ENCODE measurements at regions not wholly inside any gene's neighbourhood (a gene's known extent, or its start where the extent isn't known, plus 50 kb on each side); places are given as distances from the start of the nearest gene placed in this dataset.
"Not testable (repeated sequence)": the region's sequence is repeated elsewhere in the genome, so short reads cannot be mapped to it uniquely, and the experiment has no call there.

- dilution Hi-C loops (cut with MboI; ENCODE audit: extremely low pct_ligation_motif_present, low sequenced_read_pairs) = no loop called here
- Histone ChIP-seq H3K9me3 (replicated peaks; ENCODE audit: control insufficient read depth, insufficient read depth, low read length) (no peaks in the 10 kb centered on the region), H3K4me3 (replicated peaks in 1 of 3; ENCODE audit: insufficient read depth in 1 of 3, low read depth in 1 of 3, low read length in 3 of 3) (no peak overlapping the region), H3K27ac (ENCODE audit: insufficient read depth, low read depth, low read length) (no peak overlapping the region), H2AFZ (ENCODE audit: low read depth, low read length) (no peak overlapping the region), H3K27me3 (ENCODE audit: control insufficient read depth in 2 of 2, insufficient read depth in 2 of 2, low read length in 2 of 2) (peaks cover 1 to 2% of the 10 kb centered on the region in 2 experiments), H3K9me1 (replicated peaks; ENCODE audit: control insufficient read depth, extremely low read depth, insufficient read depth, low read length) (no peaks in the 10 kb centered on the region), H3K4me2 (ENCODE audit: insufficient read depth, low read length) (no peak overlapping the region), H3K9ac (replicated peaks; ENCODE audit: extremely low read depth, insufficient read depth, low read length) (no peak overlapping the region), H3K79me2 (ENCODE audit: control insufficient read depth, insufficient read depth, low read length) (no peaks in the 10 kb centered on the region), H4K20me1 (replicated peaks; ENCODE audit: control insufficient read depth, extremely low read depth, insufficient read depth, low read length) (no peaks in the 10 kb centered on the region), H3K4me1 (ENCODE audit: control insufficient read depth, extremely low read depth, insufficient read depth, low read length) (no peaks in the 10 kb centered on the region), H3K36me3 (ENCODE audit: control insufficient read depth in 2 of 2, extremely low read depth in 1 of 2, insufficient read depth in 2 of 2, low read length in 2 of 2) (no peaks in the 10 kb centered on the region)
- TF ChIP-seq MYC (IDR thresholded peaks at IDR 0.05; ENCODE audit: low read depth, low read length) = no peak
- no peak for TF ChIP-seq GATA2 (IDR thresholded peaks at IDR 0.05; ENCODE audit: insufficient read depth, insufficient read length, low read depth, low read length)
- TF ChIP-seq CTCF (IDR thresholded peaks at IDR 0.05; ENCODE audit: extremely low read depth in 1 of 2, insufficient read depth in 1 of 2, low read depth in 1 of 2, low read length in 2 of 2) = no peak
- CTCF ChIA-PET = no interaction called here
- intact Hi-C loops (cut with micrococcal nuclease) = no loop called here
- no peak for FAIRE-seq
- POLR2A ChIA-PET = no interaction called here
- DNase-seq (ENCODE audit: low read depth, low spot score) = no peak
- BruUV-seq (replicated peaks) = no TSS peak
Observed at GRCh38 chr3:124643453-124643852, 86.8 kb upstream of the UMPS start.

- H4K20me1 ChIP-seq (replicated peaks; ENCODE audit: control insufficient read depth, extremely low read depth, insufficient read depth, low read length); DNase-seq (ENCODE audit: low read depth, low spot score); H3K4me2 ChIP-seq (ENCODE audit: insufficient read depth, low read length); H3K27me3 ChIP-seq (ENCODE audit: control insufficient read depth in 2 of 2, insufficient read depth in 2 of 2, low read length in 2 of 2); H3K4me1 ChIP-seq (ENCODE audit: control insufficient read depth, extremely low read depth, insufficient read depth, low read length); H3K79me2 ChIP-seq (ENCODE audit: control insufficient read depth, insufficient read depth, low read length); H3K9me1 ChIP-seq (replicated peaks; ENCODE audit: control insufficient read depth, extremely low read depth, insufficient read depth, low read length); H3K27ac ChIP-seq (ENCODE audit: insufficient read depth, low read depth, low read length); H3K9ac ChIP-seq (replicated peaks; ENCODE audit: extremely low read depth, insufficient read depth, low read length); dilution Hi-C loops (cut with MboI; ENCODE audit: extremely low pct_ligation_motif_present, low sequenced_read_pairs); H2AFZ ChIP-seq (ENCODE audit: low read depth, low read length); FAIRE-seq; POLR2A ChIA-PET; intact Hi-C loops (cut with micrococcal nuclease); BruUV-seq (replicated peaks); H3K4me3 ChIP-seq (replicated peaks in 1 of 3; ENCODE audit: insufficient read depth in 1 of 3, low read depth in 1 of 3, low read length in 3 of 3); H3K9me3 ChIP-seq (replicated peaks; ENCODE audit: control insufficient read depth, insufficient read depth, low read length); H3K36me3 ChIP-seq (ENCODE audit: control insufficient read depth in 2 of 2, extremely low read depth in 1 of 2, insufficient read depth in 2 of 2, low read length in 2 of 2): not testable (repeated sequence)
- CTCF ChIA-PET = interaction anchor here (1.0 to 1.1 kb wide), 2 partner anchors 25 to 81 kb away, joined by 3 read pairs; no protein-coding TSS in a partner anchor
Observed at GRCh38 chr3:124646186-124646585, 84.1 kb upstream of the UMPS start.
